ENCODE measurements at regions not wholly inside any gene's neighbourhood (a gene's known extent, or its start where the extent isn't known, plus 50 kb on each side); places are given as distances from the start of the nearest gene placed in this dataset.

DNA sequence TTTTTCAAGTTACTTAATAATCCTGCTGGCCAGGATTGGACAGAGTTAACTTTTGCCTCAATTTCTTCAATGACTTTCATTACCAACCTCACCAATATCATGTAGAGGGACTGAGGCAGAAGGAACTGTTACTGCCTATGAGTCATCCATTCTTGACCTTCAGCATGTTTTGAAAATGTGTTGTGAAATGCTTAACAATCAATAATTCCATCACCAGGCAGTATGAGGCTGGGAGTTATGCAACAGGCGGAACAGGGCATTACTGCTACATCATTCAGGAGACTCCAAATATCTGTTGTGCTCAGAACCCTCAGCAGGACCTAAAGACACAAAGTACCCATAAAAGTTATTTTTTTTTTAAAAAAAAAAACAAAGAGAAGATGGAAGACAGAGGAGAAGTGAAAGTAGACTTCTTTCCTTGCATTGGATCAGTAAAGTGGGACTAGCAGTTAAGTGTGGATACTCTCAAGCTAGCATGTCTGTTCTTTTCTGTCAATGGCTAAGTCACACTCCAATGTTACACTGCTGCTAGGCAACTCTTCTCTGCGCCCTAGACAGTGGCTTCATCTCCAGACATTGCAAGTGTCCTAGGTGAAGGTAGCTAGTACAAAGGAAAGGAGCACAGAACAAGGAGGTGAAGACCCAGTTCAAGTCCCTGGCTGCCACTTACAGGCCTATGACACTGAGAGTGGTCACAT, 184.9 kb upstream of the LPP start:
- POLR2A ChIA-PET (ENCODE audit: unreplicated experiment), result interaction anchor here (0.7 kb wide), 1 partner anchor 219 kb away, joined by 3 read pairs; no protein-coding TSS in a partner anchor
- intact Hi-C loops (cut with micrococcal nuclease), result no loop called here

More for the DNA sequence above, 184.9 kb upstream of the LPP start:
- H2AK9ac ChIP-seq (replicated peaks; ENCODE audit: low read depth, low read length, poor library complexity), result no peak overlapping the region
- no peak overlapping the region for H3K23ac ChIP-seq (ENCODE audit: low read depth, low read length)
- H3K18ac ChIP-seq (ENCODE audit: low read depth, low read length), result peak overlapping the region; percentile 52
- H3K14ac ChIP-seq (replicated peaks; ENCODE audit: low read depth, low read length), result no peak overlapping the region
- dilution Hi-C loops (cut with HindIII; ENCODE audit: low sequenced_read_pairs, unreplicated experiment), result no loop called here
- 0 out of 2 replicates have a peak overlapping the region, but pooled peaks have one; percentile 8 for H2BK20ac ChIP-seq (ENCODE audit: low read depth, low read length)
- H2AFZ ChIP-seq (replicated peaks; ENCODE audit: low read length, poor library complexity), result no peak overlapping the region
- no TSS peak for BruUV-seq (replicated peaks)
- H3K36me3 ChIP-seq (ENCODE audit: control insufficient read depth, insufficient read depth, low read length), result no peaks in the 10 kb centered on the region
- no peak overlapping the region for H3K4me3 ChIP-seq (ENCODE audit: insufficient read depth, low read depth, low read length)
- in situ Hi-C loops (cut with MboI; ENCODE audit: low sequenced_read_pairs), result no loop called here
- H3K4me2 ChIP-seq (ENCODE audit: low read depth, low read length), result no peak overlapping the region
- H3K56ac ChIP-seq (ENCODE audit: extremely low read depth, insufficient read depth, low read length), result no peak overlapping the region
- H4K91ac ChIP-seq (ENCODE audit: insufficient read depth, low read depth, low read length), result no peak overlapping the region
- H3K4me1 ChIP-seq (ENCODE audit: control insufficient read depth, insufficient read depth, low read length), result peaks cover 6% of the 10 kb centered on the region
- CTCF ChIA-PET, result interaction anchor here (0.6 kb wide), 1 partner anchor 435 kb away, joined by 3 read pairs; no protein-coding TSS in a partner anchor
- peak; percentile 18; the same call in 1 of the 2 replicates for TF ChIP-seq NFE2L2 (IDR thresholded peaks at IDR 0.05; ENCODE audit: low read depth, low read length)
- TF ChIP-seq CEBPB (IDR thresholded peaks at IDR 0.05; ENCODE audit: low read depth, low read length), result peak; percentile 88
- TF ChIP-seq FOS (IDR thresholded peaks at IDR 0.05; ENCODE audit: low read depth, low read length), result peak; percentile 62; the same call in 1 of the 2 replicates
- TF ChIP-seq RFX5 (IDR thresholded peaks at IDR 0.05; ENCODE audit: low read depth, low read length), result no peak
- no peak overlapping the region for H3K9ac ChIP-seq (ENCODE audit: low read depth, low read length)
- H4K20me1 ChIP-seq (ENCODE audit: insufficient read depth, low read length), result no peaks in the 10 kb centered on the region
- peak; percentile 62 for DNase-seq
- 0 out of 3 replicates have a peak overlapping the region, but pooled peaks have one; percentile 49 for H2BK15ac ChIP-seq (ENCODE audit: low read depth, low read length)
- no peaks in the 10 kb centered on the region for H3K9me1 ChIP-seq (ENCODE audit: insufficient read depth, low read length)
- peak; percentile 35 for ATAC-seq (ENCODE audit: low read depth)
- H3K27ac ChIP-seq (ENCODE audit: insufficient read depth, low read length), result no peak overlapping the region; the same call in 1 of the 2 replicates
- H3K27me3 ChIP-seq (ENCODE audit: control insufficient read depth, insufficient read depth, low read length), result peaks cover 4% of the 10 kb centered on the region; the same call in 1 of the 2 replicates
- no peaks in the 10 kb centered on the region for H3K9me3 ChIP-seq (ENCODE audit: control insufficient read depth, insufficient read depth, low read length)
- no peak overlapping the region for H4K5ac ChIP-seq (ENCODE audit: low read depth, low read length)
- H4K8ac ChIP-seq (ENCODE audit: low read depth in 2 of 2, low read length in 2 of 2), result no peak overlapping the region
- H2BK120ac ChIP-seq (ENCODE audit: low read depth, low read length), result no peak overlapping the region
- H2BK5ac ChIP-seq (ENCODE audit: low read depth, low read length, poor library complexity, severe bottlenecking), result no peak overlapping the region
- no peak overlapping the region for H3K4ac ChIP-seq (ENCODE audit: low read depth, low read length)
- H3K79me1 ChIP-seq (ENCODE audit: low read depth in 1 of 2, low read length in 2 of 2), result no peaks in the 10 kb centered on the region
- peak overlapping the region; percentile 40; the same call in 1 of the 2 replicates for H2AK5ac ChIP-seq (ENCODE audit: low read depth, low read length)
- no CpG with 5 or more reads among the region's 2 CpGs for WGBS, 2 experiments (ENCODE audit: extremely low coverage in 2 of 2, insufficient read length in 1 of 2)

All from IMR-90 (cell line).